ENCODE measurements at regions not wholly inside any gene's neighbourhood (a gene's known extent, or its start where the extent isn't known, plus 50 kb on each side); places are given as distances from the start of the nearest gene placed in this dataset.

- no peak overlapping the region for H3K4me3 ChIP-seq (ENCODE audit: low read depth, low read length)
- no peak for DNase-seq (ENCODE audit: low read depth)
- TF ChIP-seq CTCF (IDR thresholded peaks at IDR 0.05; ENCODE audit: low read depth, low read length), result no peak
- no peak for TF ChIP-seq POLR2A (IDR thresholded peaks at IDR 0.05; ENCODE audit: extremely low read depth, insufficient read length)
- TF ChIP-seq MYC (IDR thresholded peaks at IDR 0.05; ENCODE audit: low read depth, low read length), result no peak
- TF ChIP-seq MAX (IDR thresholded peaks at IDR 0.05; ENCODE audit: low read depth, low read length), result no peak
These were observed 93.2 kb upstream of the ZNF438 start for GRCh38 chr10:31124852-31125251.

- no peak for TF ChIP-seq MYC (IDR thresholded peaks at IDR 0.05; ENCODE audit: low read depth, low read length)
- no peak for TF ChIP-seq POLR2A (IDR thresholded peaks at IDR 0.05; ENCODE audit: extremely low read depth, insufficient read length)
- no peak for TF ChIP-seq CTCF (IDR thresholded peaks at IDR 0.05; ENCODE audit: low read depth, low read length)
- TF ChIP-seq MAX (IDR thresholded peaks at IDR 0.05; ENCODE audit: low read depth, low read length), result no peak
- no peak for DNase-seq (ENCODE audit: low read depth)
- H3K4me3 ChIP-seq (ENCODE audit: low read depth, low read length), result no peak overlapping the region
These were observed 94.1 kb upstream of the ZNF438 start for GRCh38 chr10:31125789-31126188.

GRCh38 chr10:31126593-31126992 lies 94.9 kb upstream of the ZNF438 start:
- TF ChIP-seq MYC (IDR thresholded peaks at IDR 0.05; ENCODE audit: low read depth, low read length), result no peak
- TF ChIP-seq POLR2A (IDR thresholded peaks at IDR 0.05; ENCODE audit: extremely low read depth, insufficient read length), result no peak
- TF ChIP-seq MAX (IDR thresholded peaks at IDR 0.05; ENCODE audit: low read depth, low read length), result no peak
- no peak for TF ChIP-seq CTCF (IDR thresholded peaks at IDR 0.05; ENCODE audit: low read depth, low read length)
- no peak overlapping the region for H3K4me3 ChIP-seq (ENCODE audit: low read depth, low read length)
- DNase-seq (ENCODE audit: low read depth), result no peak

GRCh38 chr10:31128536-31128935 lies 96.9 kb upstream of the ZNF438 start:
- H3K4me3 ChIP-seq (ENCODE audit: low read depth, low read length), result no peak overlapping the region
- DNase-seq (ENCODE audit: low read depth), result no peak
- TF ChIP-seq MYC (IDR thresholded peaks at IDR 0.05; ENCODE audit: low read depth, low read length) (no peak), MAX (IDR thresholded peaks at IDR 0.05; ENCODE audit: low read depth, low read length) (no peak), POLR2A (IDR thresholded peaks at IDR 0.05; ENCODE audit: extremely low read depth, insufficient read length) (no peak), CTCF (IDR thresholded peaks at IDR 0.05; ENCODE audit: low read depth, low read length) (no peak)

- DNase-seq (ENCODE audit: low read depth), result peak; percentile 52
These were observed 97.6 kb upstream of the ZNF438 start for GRCh38 chr10:31129271-31129670.

More at GRCh38 chr10:31129271-31129670, 97.6 kb upstream of the ZNF438 start:
- TF ChIP-seq MAX (IDR thresholded peaks at IDR 0.05; ENCODE audit: low read depth, low read length) (no peak), POLR2A (IDR thresholded peaks at IDR 0.05; ENCODE audit: extremely low read depth, insufficient read length) (no peak), CTCF (IDR thresholded peaks at IDR 0.05; ENCODE audit: low read depth, low read length) (no peak), MYC (IDR thresholded peaks at IDR 0.05; ENCODE audit: low read depth, low read length) (no peak)
- no peak overlapping the region for H3K4me3 ChIP-seq (ENCODE audit: low read depth, low read length)

All from NB4 (cell line).